IPS-15b (cell line): ENCODE measurements at regions not wholly inside any gene's neighbourhood (a gene's known extent, or its start where the extent isn't known, plus 50 kb on each side); places are given as distances from the start of the nearest gene placed in this dataset.

Experiments
- H3K27me3 ChIP-seq: one replicate; pipeline ENCODE4 v1.6.1; 2013; ENCODE audit warnings: low read length; ENCODE audit not compliant: control insufficient read depth, insufficient read depth
- H3K36me3 ChIP-seq: one replicate; pipeline ENCODE4 v1.6.1; 2013; ENCODE audit warnings: low read length; ENCODE audit not compliant: control insufficient read depth, insufficient read depth
- H3K4me1 ChIP-seq: one replicate; pipeline ENCODE4 v1.6.1; 2013; ENCODE audit warnings: mild to moderate bottlenecking, low read length; ENCODE audit not compliant: control insufficient read depth, insufficient read depth
- H3K4me3 ChIP-seq: one replicate; pipeline ENCODE4 v1.5.1; 2013; ENCODE audit warnings: low read depth, low read length
- H3K9ac ChIP-seq: one replicate; pipeline ENCODE4 v1.6.1; 2013; ENCODE audit warnings: low read depth, mild to moderate bottlenecking, low read length
- H3K9me3 ChIP-seq: one replicate; pipeline ENCODE4 v1.6.1; 2013; ENCODE audit warnings: mild to moderate bottlenecking, low read length; ENCODE audit not compliant: control insufficient read depth, insufficient read depth

DNA sequence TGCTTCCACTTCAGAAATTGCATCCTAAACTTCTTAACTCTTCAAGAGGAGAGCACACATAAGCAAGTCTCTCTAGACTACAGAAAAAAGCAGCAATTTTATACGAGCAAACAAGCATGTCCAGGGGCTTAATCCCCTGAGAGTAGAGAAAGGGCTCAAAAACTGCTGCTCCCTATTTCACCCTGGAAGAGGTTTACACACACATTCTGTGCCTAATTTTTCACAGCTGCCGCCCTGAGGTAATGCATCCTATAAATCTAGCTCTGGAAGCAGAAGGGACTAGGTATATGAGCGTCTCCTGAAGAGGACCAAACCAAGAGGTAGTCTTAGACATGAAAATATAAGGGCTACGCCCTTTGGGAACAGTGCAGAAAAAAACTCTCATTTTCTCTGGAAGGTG lies 73.1 kb downstream of the CRPPA start:
- Histone ChIP-seq H3K9ac (no peak overlapping the region), H3K27me3 (no peaks in the 10 kb centered on the region), H3K4me3 (no peak overlapping the region), H3K9me3 (no peaks in the 10 kb centered on the region), H3K36me3 (no peaks in the 10 kb centered on the region), H3K4me1 (no peaks in the 10 kb centered on the region)

DNA sequence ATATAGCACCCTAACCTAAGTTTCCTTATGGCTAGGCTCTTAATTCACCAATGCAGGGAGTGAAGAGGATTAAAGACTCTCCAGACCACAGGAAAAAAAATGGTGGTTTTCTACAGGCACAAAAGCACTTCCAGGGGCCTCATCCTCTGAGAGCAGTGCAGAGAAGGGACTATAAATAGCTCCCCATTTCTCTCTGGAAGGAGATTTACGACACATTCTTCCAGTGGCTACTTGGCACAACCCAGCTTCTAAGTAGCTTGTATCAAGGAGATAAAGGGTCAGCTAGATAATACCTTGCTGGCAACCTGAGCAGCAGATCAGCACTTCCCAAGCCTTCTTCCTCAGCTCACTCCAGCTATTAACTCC lies 73.5 kb downstream of the CRPPA start:
- no peaks in the 10 kb centered on the region for H3K9me3 ChIP-seq
- H3K9ac ChIP-seq, result no peak overlapping the region
- H3K27me3 ChIP-seq, result no peaks in the 10 kb centered on the region
- no peaks in the 10 kb centered on the region for H3K4me1 ChIP-seq
- no peaks in the 10 kb centered on the region for H3K36me3 ChIP-seq
- no peak overlapping the region for H3K4me3 ChIP-seq

DNA sequence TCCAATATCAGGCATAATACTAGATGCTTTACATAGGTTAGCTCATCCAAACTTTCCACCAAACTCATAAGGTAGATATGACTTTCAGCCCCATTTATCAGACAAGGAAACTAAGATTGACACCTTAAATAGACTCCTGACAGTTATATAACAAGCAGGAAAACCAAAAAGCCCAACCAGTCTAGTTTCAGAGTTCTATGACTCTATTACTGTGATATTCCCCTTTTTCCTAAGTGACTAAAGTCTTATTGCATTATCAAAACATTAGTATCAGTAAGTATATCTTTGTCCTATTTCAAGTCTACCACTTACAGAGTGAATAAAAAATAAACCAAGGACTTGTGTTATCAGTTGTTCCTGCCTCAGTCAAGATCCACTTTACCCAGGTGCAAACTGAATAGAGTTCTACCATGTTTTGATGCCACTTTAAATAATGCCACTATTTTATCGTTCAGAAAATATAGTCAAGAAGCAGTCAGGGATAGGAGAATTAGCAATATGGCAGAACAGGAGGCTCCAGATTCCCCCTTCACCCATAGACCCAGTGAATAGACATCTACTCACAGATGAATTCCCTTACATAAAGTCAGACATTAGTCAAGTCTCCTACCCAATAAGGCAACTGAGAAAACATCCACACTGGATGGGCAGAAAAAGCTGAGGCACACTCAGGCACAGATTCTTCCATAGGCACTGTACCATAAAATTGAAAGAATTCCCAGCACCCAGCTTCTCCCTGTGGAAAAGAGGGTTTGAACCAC lies 74.1 kb downstream of the CRPPA start:
- H3K4me3 ChIP-seq, result no peak overlapping the region
- no peaks in the 10 kb centered on the region for H3K9me3 ChIP-seq
- H3K36me3 ChIP-seq, result no peaks in the 10 kb centered on the region
- H3K27me3 ChIP-seq, result no peaks in the 10 kb centered on the region
- H3K4me1 ChIP-seq, result no peaks in the 10 kb centered on the region
- H3K9ac ChIP-seq, result no peak overlapping the region

- H3K27me3 ChIP-seq, result no peaks in the 10 kb centered on the region
- H3K9me3 ChIP-seq, result no peaks in the 10 kb centered on the region
- H3K4me1 ChIP-seq, result no peaks in the 10 kb centered on the region
- no peaks in the 10 kb centered on the region for H3K36me3 ChIP-seq
- no peak overlapping the region for H3K9ac ChIP-seq
- no peak overlapping the region for H3K4me3 ChIP-seq
These were observed 75.1 kb downstream of the CRPPA start for GRCh38 chr7:16345979-16346958.

GRCh38 chr7:16344927-16345326 lies 76.4 kb downstream of the CRPPA start:
- Histone ChIP-seq H3K9me3 (no peaks in the 10 kb centered on the region), H3K4me3 (no peak overlapping the region), H3K27me3 (no peaks in the 10 kb centered on the region), H3K9ac (no peak overlapping the region), H3K36me3 (no peaks in the 10 kb centered on the region), H3K4me1 (no peaks in the 10 kb centered on the region)

DNA sequence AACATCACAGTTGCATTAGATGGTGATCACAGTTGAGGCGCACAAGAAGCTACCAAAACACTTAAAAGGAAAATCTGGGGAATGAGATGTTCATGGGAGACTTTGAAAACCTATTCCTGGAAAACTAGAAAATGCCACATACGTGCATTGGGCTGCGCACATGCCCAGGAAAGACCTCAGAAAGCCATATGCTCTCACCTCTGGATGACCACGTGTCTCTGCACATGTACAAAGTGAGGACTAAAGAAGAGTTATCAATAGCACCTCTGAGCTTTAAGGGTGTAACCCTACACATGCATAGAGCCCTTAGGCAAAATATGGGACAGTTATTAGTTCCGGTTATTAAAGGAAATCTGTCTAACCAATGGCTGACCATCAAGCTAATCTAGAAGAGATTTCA lies 77.7 kb downstream of the CRPPA start:
- no peaks in the 10 kb centered on the region for H3K36me3 ChIP-seq
- H3K4me1 ChIP-seq, result no peaks in the 10 kb centered on the region
- no peaks in the 10 kb centered on the region for H3K27me3 ChIP-seq
- no peak overlapping the region for H3K9ac ChIP-seq
- no peaks in the 10 kb centered on the region for H3K9me3 ChIP-seq
- no peak overlapping the region for H3K4me3 ChIP-seq

DNA sequence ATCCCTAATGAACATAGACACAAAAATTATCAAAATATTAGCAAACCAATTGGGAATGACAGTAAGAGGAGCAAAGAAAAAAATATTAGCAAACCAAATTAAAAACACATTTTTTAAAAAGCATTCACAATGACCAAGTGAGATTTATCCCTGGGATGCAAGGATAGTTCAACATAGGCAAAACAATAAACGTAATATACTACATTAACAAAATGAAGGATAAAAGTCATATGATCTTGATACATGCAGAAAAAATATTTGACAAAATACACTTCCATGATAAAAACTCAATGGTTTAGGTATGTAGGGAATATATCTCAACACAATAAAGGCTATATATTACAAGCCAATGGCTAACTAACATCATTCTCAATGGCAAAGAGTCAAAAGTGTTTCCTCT lies 83.3 kb downstream of the CRPPA start:
- no peaks in the 10 kb centered on the region for H3K27me3 ChIP-seq
- H3K4me3 ChIP-seq, result no peak overlapping the region
- no peaks in the 10 kb centered on the region for H3K36me3 ChIP-seq
- no peaks in the 10 kb centered on the region for H3K4me1 ChIP-seq
- H3K9ac ChIP-seq, result no peak overlapping the region
- no peaks in the 10 kb centered on the region for H3K9me3 ChIP-seq

- Histone ChIP-seq H3K4me3 (no peak overlapping the region), H3K9ac (no peak overlapping the region), H3K36me3 (no peaks in the 10 kb centered on the region), H3K27me3 (no peaks in the 10 kb centered on the region), H3K9me3 (no peaks in the 10 kb centered on the region), H3K4me1 (no peaks in the 10 kb centered on the region)
These were observed 95.2 kb downstream of the CRPPA start for GRCh38 chr7:16326106-16326505.

GRCh38 chr7:16323313-16323712 lies 98.0 kb downstream of the CRPPA start:
- H3K4me3 ChIP-seq, result no peak overlapping the region
- no peaks in the 10 kb centered on the region for H3K27me3 ChIP-seq

DNA sequence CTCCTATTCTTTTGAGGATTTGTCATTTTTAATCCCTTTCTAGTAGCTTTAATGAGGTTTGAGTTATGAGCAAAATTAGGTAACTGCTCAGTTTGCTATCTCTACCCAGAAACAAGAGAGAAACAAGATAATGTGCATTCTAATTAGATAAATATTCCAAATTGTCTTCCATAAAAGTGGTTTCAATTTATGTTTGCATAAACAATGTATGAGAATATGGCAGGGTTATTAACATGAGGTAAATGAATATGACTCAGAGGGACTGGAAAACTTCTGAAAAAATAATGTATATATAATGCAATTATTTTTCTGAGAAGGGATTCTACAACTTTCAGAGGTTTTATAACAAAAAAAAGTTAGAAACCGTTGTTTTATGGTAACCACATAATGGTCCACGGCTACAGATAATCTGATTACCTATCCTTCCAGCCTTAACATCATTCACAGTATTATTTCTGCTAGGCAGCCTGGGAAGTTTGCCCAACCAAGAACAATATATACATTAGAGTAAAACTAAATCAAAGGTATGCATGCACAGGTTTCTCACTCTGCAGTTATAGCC lies 101.2 kb downstream of the CRPPA start:
- no peaks in the 10 kb centered on the region for H3K27me3 ChIP-seq
- H3K4me1 ChIP-seq, result no peaks in the 10 kb centered on the region
- H3K4me3 ChIP-seq, result no peak overlapping the region
- H3K9me3 ChIP-seq, result no peaks in the 10 kb centered on the region
- no peak overlapping the region for H3K9ac ChIP-seq
- H3K36me3 ChIP-seq, result no peaks in the 10 kb centered on the region

More at GRCh38 chr7:16323313-16323712, 98.0 kb downstream of the CRPPA start:
- no peaks in the 10 kb centered on the region for H3K9me3 ChIP-seq
- no peaks in the 10 kb centered on the region for H3K4me1 ChIP-seq
- no peak overlapping the region for H3K9ac ChIP-seq
- no peaks in the 10 kb centered on the region for H3K36me3 ChIP-seq

DNA sequence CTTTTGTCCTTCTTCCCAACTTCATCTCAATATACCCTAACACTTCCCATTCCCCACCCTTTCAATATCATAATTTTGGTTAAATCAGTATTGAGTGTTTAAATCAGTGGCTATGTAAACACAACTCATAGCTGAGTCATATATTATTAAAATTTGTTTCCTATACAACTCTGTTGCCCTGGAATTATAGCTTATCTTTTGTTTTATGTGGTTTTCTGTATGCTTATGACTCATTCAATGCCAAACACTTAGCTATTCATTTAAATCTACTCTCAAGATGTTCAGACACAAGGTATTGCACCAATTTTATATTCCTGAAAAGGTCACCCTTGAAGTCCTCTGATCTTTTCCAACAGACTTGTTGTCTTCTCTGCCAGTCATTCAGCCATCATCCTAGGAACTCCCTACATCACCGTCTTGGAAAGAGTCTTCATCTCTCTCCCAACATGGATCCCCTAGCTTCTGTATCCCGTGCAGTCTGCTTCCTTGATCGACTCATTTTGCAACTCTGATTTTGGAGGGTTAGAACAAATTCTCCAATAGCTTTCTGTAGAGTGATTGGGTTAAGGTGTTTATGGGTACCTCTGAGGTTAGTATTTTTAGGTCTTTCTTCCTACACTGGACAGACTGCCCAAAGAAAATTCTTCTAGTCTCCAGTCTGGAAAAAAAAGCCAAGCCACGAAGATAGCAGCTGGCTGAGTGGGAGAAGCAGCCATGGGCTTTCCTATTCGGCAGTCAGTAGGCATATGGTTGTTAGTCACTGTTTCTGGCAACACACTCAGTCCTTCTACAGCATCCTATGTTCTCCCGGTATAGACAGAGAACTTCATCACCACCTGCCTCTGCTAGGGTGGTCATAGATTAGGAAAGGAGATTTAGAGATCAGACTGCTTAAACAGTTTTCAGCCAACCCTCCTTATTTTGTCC lies 102.1 kb downstream of the CRPPA start:
- Histone ChIP-seq H3K9ac (no peak overlapping the region), H3K4me3 (no peak overlapping the region), H3K4me1 (no peaks in the 10 kb centered on the region), H3K9me3 (no peaks in the 10 kb centered on the region), H3K27me3 (no peaks in the 10 kb centered on the region), H3K36me3 (no peaks in the 10 kb centered on the region)
